MCF 10A (cell line): ENCODE measurements at regions not wholly inside any gene's neighbourhood (a gene's known extent, or its start where the extent isn't known, plus 50 kb on each side); places are given as distances from the start of the nearest gene placed in this dataset.

Source experiments
- BruUV-seq: library from RNA; stranded (reverse); fragments of 400-500 nt; replicated peaks from 2 replicates; lab custom pipeline; 2021; lab: Mats Ljungman, UMichigan
- CTCF ChIA-PET: fragments of 300-600 bp; sonication (Branson Sonifier 250); formaldehyde crosslinking; extraction: SDS; loops from one replicate; lab custom pipeline; 2021; ENCODE audit warnings: antibody characterized with exemption, inconsistent platforms; lab: Yijun Ruan, JAX
- POLR2A ChIA-PET: fragments of 300-600, 350-650 bp; sonication (Branson Sonifier 250); formaldehyde crosslinking; extraction: SDS; loops from one replicate; lab custom pipeline; 2020; ENCODE audit warnings: antibody characterized with exemption, inconsistent platforms; lab: Yijun Ruan, JAX
- DNase-seq: peaks from one replicate; pipeline ENCODE4 v3.0.0-alpha.2; 2018; ENCODE audit not compliant: unreplicated experiment
- H3K27ac Mint-ChIP-seq: one replicate; pipeline ENCODE4 v1.8.0; 2022; ENCODE audit warnings: mild to moderate bottlenecking, low read depth, mixed read lengths; ENCODE audit not compliant: unreplicated experiment
- H3K27me3 Mint-ChIP-seq: one replicate; pipeline ENCODE4 v1.8.0; 2022; ENCODE audit warnings: mixed read lengths; ENCODE audit not compliant: insufficient read depth, unreplicated experiment
- H3K36me3 Mint-ChIP-seq: one replicate; pipeline ENCODE4 v1.8.0; 2022; ENCODE audit warnings: mild to moderate bottlenecking, moderate library complexity, mixed read lengths; ENCODE audit not compliant: insufficient read depth, unreplicated experiment
- H3K4me1 Mint-ChIP-seq: one replicate; pipeline ENCODE4 v1.8.0; 2022; ENCODE audit warnings: mixed read lengths; ENCODE audit not compliant: insufficient read depth, unreplicated experiment
- H3K4me3 Mint-ChIP-seq: one replicate; pipeline ENCODE4 v1.8.0; 2022; ENCODE audit warnings: mild to moderate bottlenecking, moderate library complexity, mixed read lengths; ENCODE audit not compliant: unreplicated experiment
- H3K9me3 Mint-ChIP-seq: one replicate; pipeline ENCODE4 v1.8.0; 2022; ENCODE audit warnings: mixed read lengths; ENCODE audit not compliant: unreplicated experiment
- CTCF ChIP-seq: fragments of 200-600 bp; IDR thresholded peaks from one replicate; pipeline ENCODE4 v1.8.0; 2022; ENCODE audit warnings: antibody characterized with exemption, mild to moderate bottlenecking; ENCODE audit not compliant: unreplicated experiment
- intact Hi-C: fragments of 100-400 bp; cut with micrococcal nuclease; formaldehyde crosslinking; loops from 2 replicates; pipeline ENCODE4 v1.14.1; 2022

- no peak for TF ChIP-seq CTCF
- Mint-ChIP-seq H3K4me3 (no peak overlapping the region), H3K4me1 (no peaks in the 10 kb centered on the region), H3K27me3 (peaks cover 32% of the 10 kb centered on the region), H3K9me3 (no peaks in the 10 kb centered on the region), H3K36me3 (no peaks in the 10 kb centered on the region), H3K27ac (no peak overlapping the region)
- DNase-seq, result no peak
- intact Hi-C loops, result no loop called here
- POLR2A ChIA-PET, result no interaction called here
- no TSS peak for BruUV-seq
- CTCF ChIA-PET, result no interaction called here
These were observed 393.3 kb upstream of the TNRC6C start for GRCh38 chr17:77565166-77565565.

DNA sequence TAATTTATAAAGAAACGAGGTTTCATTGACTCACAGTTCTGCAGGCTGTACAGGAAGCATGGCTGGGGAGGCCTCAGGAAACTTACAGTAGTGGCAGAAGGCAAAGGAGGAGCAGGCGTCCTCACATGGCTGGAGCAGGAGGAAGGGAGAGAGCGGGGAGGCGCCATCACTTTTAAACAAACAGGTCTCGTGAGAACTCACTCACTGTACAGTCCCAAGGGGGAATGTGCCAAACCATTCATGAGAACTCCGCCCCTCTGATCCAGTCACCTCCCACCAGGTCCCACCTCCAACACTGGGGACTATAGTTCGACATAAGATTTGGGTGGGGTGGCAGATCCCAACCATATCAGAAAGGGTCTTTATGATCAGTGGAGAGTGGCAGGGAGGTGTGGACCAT is 392.4 kb upstream of the TNRC6C start:
- no peak for TF ChIP-seq CTCF
- ChIA-PET POLR2A (no interaction called here), CTCF (no interaction called here)
- Mint-ChIP-seq H3K36me3 (no peaks in the 10 kb centered on the region), H3K27me3 (peaks cover 23% of the 10 kb centered on the region), H3K4me3 (no peak overlapping the region), H3K9me3 (no peaks in the 10 kb centered on the region), H3K27ac (no peak overlapping the region), H3K4me1 (no peaks in the 10 kb centered on the region)
- no TSS peak for BruUV-seq
- intact Hi-C loops, result no loop called here
- DNase-seq, result no peak

- POLR2A ChIA-PET, result no interaction called here
- DNase-seq, result no peak
- no peak overlapping the region for H3K4me3 Mint-ChIP-seq
- BruUV-seq, result no TSS peak
- CTCF ChIA-PET, result no interaction called here
- peaks cover 23% of the 10 kb centered on the region for H3K27me3 Mint-ChIP-seq
- intact Hi-C loops, result no loop called here
- H3K9me3 Mint-ChIP-seq, result no peaks in the 10 kb centered on the region
- no peak for TF ChIP-seq CTCF
- no peaks in the 10 kb centered on the region for H3K36me3 Mint-ChIP-seq
- no peaks in the 10 kb centered on the region for H3K4me1 Mint-ChIP-seq
- no peak overlapping the region for H3K27ac Mint-ChIP-seq
These were observed 391.9 kb upstream of the TNRC6C start for GRCh38 chr17:77566566-77567138.

DNA sequence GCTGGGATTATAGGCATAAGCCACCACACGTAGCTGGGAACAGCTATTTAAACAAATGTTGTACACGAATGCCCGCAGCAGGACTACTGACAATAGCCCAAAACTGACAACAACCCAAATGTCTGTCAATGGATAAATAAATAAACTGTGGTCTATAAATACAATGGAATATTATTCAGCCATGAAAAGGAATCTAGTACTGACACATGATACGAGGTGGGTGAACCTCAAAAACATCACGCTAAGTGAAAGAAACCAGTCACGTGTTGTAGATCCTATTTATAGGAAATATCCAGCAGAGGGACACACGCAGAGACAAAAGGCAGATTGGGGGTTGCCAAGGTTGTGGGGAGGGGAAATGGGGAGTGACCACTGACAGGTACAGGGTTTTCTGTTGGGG is 390.0 kb upstream of the TNRC6C start:
- Mint-ChIP-seq H3K4me1 (no peaks in the 10 kb centered on the region), H3K4me3 (no peak overlapping the region), H3K27me3 (peaks cover 23% of the 10 kb centered on the region), H3K36me3 (no peaks in the 10 kb centered on the region), H3K27ac (no peak overlapping the region), H3K9me3 (no peaks in the 10 kb centered on the region)
- ChIA-PET POLR2A (interaction anchor here (0.7 kb wide), 1 partner anchor 366 kb away, joined by 3 read pairs; no protein-coding TSS in a partner anchor), CTCF (no interaction called here)
- DNase-seq, result no peak
- no TSS peak for BruUV-seq
- intact Hi-C loops, result no loop called here
- no peak for TF ChIP-seq CTCF
